ENCODE measurements at regions not wholly inside any gene's neighbourhood (a gene's known extent, or its start where the extent isn't known, plus 50 kb on each side); places are given as distances from the start of the nearest gene placed in this dataset.
A peak's percentile ranks its signal among the peaks of the same experiment; 100 is the strongest.

- DNase-seq, result no peak
These were observed 163.9 kb downstream of the HS3ST1 start for GRCh38 chr4:11264841-11265240.

DNA sequence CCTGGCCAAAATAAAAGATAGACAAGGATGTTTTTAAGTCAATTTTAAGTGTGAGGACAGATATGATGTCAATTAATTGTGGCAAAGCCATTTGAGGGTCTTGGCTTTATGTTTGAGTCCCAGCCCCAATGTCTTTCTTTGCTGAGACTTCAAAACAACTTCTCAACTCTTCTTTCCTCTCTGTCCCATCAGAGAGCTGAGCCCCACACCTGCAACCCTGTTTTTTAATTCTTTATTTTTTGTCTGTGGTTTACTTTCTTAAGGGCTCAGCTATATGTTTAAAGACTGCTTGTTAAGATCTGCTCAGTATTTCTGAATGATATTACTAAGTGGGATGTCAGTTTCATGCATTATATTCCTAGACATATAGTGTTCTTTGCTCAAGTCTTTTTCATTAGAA is 164.3 kb downstream of the HS3ST1 start:
- no peak for DNase-seq

GRCh38 chr4:11263208-11263607 is 165.5 kb downstream of the HS3ST1 start:
- no peak for DNase-seq

DNA sequence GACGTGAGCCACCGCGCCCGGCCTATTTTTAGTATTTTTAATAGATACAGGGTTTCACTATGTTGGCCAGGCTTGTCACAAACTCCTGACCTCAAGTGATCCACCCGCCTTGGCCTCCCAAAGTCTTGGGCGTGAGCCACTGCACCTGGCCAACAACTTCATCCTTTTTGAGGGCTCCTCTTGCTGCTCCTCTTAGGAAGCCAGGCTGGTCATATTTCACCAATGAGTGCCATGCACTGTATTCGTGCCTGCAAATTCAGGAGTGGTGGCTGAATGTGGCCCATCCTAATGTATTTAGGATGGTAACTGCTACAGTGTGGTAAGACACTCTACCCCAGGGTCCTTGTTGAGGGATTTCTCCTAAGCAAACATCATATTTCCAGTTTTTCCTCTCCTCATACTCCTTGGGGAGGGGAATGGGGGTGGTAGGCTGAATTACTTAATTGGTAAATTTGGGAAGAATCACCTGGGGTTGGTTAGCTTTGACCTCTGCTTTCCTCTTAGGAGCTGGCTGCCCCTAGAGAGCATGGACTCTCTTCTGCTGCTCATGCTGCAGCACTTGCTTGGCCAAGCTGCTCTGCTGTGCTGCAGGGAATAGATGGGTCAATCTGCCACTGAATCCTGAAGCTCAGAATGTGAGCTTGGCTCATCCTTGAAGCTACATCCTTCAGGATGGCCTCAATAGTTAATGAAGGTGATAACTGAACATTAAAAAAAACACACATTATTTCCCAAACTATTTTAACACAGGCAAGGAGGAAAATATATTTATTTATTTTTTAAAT is 167.4 kb downstream of the HS3ST1 start:
- no peak for DNase-seq

- DNase-seq, result no peak
These were observed 168.9 kb downstream of the HS3ST1 start for GRCh38 chr4:11259837-11260236.

DNA sequence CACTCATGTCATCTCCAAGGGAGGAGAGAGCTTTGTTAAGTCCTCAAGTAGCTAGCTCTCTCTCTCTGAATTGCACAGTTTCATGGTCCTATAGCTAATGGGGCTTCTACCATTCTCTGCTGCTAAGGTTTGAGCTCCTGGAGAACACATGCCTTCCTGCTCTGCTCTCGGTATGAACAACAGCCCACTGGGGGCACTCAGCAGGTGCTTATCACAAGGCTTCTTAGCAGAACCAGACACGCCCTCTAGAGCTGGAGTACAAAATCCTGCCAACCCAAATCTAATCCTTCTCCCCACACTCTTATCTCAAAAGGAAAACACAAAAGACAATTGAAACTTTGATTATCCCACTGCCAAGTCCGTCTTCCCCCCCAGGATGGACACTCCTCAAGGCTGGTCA is 176.5 kb downstream of the HS3ST1 start:
- no peak for DNase-seq

GRCh38 chr4:11250510-11250909 is 178.2 kb downstream of the HS3ST1 start:
- DNase-seq, result no peak

DNA sequence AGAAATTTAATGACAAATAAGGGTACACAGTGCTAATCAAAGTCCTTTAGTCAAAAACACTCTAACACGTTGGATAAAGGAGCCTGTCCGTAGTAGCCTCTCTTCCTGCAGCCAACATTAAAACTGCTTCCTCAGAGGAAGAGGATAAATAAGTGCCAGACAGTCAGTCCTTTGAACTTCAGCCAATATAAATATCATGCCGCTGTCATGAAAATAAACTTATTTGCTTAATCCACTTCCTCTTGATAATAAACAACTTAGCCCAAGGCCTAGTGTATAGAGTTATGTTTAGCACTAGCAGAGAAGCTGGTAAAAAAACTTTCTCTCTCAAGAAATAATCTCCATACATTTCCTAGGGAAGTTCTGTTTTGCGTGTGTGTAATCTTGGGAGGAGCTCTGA is 196.7 kb downstream of the HS3ST1 start:
- no peak for DNase-seq

GRCh38 chr4:11230866-11231265 is 197.8 kb downstream of the HS3ST1 start:
- no peak for DNase-seq

DNA sequence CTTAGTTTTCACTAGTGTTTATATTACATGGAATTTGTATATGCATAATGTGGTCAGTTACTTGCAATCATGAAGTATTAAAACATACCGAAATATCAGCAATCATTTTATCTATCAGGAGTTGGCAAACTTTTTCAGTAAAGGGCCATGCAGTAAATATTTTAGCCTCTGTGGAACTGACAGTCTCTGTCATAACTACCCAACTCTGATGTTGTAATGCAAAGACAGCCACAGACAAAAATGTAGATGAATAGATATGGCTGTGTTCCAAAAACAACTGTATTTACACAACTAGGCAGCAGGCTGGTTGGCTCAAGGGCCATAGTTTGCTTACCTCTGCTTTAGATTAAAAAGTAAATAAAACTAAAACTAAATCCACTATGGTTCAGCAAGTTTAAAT is 200.2 kb downstream of the HS3ST1 start:
- no peak for DNase-seq

DNA sequence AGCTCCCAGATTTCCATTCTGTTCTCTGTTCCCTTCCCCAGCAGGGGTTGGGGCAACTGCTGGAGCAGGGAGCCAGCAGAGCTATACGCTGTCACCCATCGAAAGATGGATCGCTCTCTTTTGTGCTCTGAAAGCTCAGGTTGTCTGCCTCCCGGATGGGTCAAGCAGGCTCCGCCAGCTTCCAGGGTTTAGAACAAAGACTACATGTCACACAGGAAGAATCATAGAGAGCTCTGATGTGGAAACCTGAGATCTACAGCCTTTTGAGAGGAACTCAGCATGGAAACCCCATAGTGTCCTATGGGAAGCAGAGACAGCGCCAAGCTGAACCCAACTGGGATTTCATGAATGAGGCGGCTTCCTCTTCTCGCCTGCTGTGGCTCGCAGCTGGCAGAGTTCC is 205.4 kb downstream of the HS3ST1 start:
- DNase-seq, result no peak

DNA sequence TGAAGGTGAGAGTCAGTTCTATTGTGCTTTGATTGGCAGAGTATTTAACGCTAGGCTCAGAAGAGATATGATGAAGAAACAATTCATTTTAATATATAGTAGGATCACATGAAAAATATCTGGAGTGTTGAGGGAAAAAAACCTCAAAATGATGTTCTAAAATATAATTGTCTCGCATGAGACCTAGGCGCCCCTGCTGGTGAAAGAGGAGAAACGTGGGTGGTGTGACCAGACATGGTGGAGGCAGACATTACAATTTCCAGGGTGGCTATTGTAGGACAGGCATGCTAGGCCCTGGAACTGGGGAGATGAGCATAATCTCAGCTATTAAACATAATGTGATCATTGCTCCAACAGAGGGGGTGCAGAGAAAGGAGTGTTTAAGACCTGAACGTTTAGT is 210.0 kb downstream of the HS3ST1 start:
- no peak for DNase-seq

DNA sequence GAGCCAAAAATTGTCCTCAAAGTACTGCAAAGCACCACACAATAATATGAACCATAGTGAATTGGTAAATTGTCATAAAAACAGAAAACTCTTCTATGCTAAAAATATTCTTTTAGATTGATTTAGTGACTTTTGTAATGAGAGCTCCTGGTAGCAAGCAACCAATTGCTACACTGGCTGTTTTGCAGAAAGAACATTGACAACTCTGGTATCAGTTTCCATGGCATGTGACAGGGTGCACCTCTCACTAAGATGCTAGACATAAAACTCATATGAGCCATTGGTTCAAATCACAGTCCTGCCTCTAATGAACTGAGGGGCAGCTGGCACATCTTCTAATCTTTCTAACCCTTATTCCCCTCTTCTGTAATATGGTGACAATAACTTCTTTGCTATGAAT is 212.2 kb downstream of the HS3ST1 start:
- no peak for DNase-seq

DNA sequence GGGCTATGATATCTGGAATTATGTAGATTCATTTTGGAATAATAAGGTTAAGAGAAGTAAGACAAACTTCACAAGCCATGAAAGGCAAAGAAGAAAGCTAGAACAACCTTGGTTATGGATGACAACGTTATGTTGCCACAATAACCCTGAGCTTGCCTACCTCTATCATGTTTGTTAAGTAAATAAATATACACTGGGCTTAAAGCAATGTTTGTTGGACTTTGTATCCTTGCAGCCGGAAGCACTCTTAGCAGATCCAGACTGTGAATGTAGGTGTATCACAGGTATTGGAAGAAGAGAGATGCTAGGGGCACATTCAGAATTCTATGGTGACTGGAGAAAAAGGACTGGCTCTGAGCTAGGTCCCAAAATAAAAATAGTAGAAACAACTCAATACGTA is 214.4 kb downstream of the HS3ST1 start:
- DNase-seq, result no peak

- no peak for DNase-seq
These were observed 218.9 kb downstream of the HS3ST1 start for GRCh38 chr4:11209826-11210225.

GRCh38 chr4:11201256-11201655 is 227.4 kb downstream of the HS3ST1 start:
- no peak for DNase-seq

- peak; percentile 96 for DNase-seq
These were observed 230.0 kb downstream of the HS3ST1 start for GRCh38 chr4:11198516-11199305.

DNA sequence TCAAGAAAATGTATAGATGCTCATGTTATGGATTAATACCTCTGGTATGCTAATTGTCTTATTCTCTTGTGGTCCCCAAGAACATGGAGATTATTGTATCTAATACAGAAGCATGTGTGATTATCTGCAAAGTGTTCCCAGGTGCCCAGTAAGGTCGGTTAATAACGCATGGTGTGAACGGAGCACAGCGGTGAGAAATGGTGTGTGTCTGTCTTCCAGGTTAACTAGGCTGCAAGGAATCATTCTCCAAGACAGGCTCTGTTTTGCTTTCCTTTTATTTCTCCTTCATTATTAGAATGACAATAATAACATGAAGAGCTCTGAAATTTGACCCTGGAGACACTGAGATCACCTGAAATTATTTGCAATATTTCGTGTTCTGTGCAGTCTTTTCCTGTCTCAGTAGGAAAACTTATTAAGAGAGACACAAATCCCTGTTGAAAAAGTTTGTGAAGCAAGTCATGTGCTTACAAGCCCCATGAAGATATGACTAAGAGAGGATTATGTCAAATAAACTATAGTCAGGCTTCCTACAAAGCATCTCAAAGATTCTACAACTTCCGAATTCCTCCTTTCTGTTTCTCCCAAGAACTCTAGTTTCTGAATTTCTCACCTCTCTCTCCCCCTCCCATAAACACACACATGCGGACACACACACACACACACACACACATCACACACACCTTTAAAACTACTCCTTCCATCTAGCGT is 230.9 kb downstream of the HS3ST1 start:
- no peak for DNase-seq

- peak; percentile 69 for DNase-seq
These were observed 231.7 kb downstream of the HS3ST1 start for GRCh38 chr4:11196927-11197522.

GRCh38 chr4:11194431-11194830 is 234.3 kb downstream of the HS3ST1 start:
- no peak for DNase-seq

- peak; percentile 72 for DNase-seq
These were observed 238.9 kb downstream of the HS3ST1 start for GRCh38 chr4:11189756-11190155.

- no peak for DNase-seq
These were observed 245.3 kb downstream of the HS3ST1 start for GRCh38 chr4:11183356-11183740.

DNA sequence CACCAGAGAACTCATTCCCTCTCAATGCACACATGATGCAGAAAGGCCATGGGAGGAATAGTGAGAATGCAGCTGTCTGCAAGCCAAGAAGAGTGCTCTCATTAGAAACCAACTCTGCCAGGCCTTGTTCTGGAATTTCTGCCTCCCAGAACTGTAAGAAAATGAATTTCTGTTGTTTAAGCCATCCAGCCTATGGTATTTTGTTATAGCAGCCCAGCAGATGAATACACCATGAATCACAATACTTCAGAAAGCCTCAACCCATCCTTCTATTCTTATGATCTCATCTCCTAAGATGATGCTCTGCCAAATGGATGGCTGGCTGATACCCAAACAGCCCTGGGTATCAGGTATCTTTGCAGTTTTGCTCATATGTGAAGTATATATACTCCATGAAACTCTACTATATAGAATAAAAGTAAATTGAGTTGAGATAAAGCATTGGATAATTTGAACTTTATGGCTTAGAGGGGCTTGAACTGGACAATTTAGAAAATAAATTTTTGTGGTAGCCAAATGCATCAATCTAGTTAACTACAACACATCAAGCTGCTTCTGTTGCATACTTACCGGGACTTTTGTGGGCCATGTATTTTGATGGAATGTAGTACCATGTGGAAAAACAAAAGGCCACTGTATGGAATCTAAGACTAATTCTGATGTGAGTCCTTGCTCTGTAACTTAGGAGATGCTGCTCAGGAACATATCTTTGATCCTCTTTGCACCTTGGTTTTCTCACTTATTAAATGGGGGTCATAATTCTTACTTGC is 245.9 kb downstream of the HS3ST1 start:
- DNase-seq, result no peak

Data from islet precursor cell (in vitro differentiated cells).